ENCODE measurements at regions not wholly inside any gene's neighbourhood (a gene's known extent, or its start where the extent isn't known, plus 50 kb on each side); places are given as distances from the start of the nearest gene placed in this dataset.

GRCh38 chr4:185880571-185880970, 68.6 kb upstream of the SORBS2 start:
- TF ChIP-seq CTCF (IDR thresholded peaks at IDR 0.05), result no peak
- TF ChIP-seq POLR2AphosphoS5 (IDR thresholded peaks at IDR 0.05), result no peak

Data from breast epithelium (tissue), 3 donors.